Neural crest cell (in vitro differentiated cells): ENCODE measurements at regions not wholly inside any gene's neighbourhood (a gene's known extent, or its start where the extent isn't known, plus 50 kb on each side); places are given as distances from the start of the nearest gene placed in this dataset.
A peak's percentile ranks its signal among the peaks of the same experiment; 100 is the strongest.
"Not testable (repeated sequence)": the region's sequence is repeated elsewhere in the genome, so short reads cannot be mapped to it uniquely, and the experiment has no call there.

Experiments
- DNase-seq: peaks from one replicate; pipeline ENCODE4 v3.0.0; 2021; ENCODE audit warnings: low read depth, mixed read lengths, low spot score
- H3K27ac Mint-ChIP-seq: one replicate; pipeline ENCODE4 v1.8.0; 2021; ENCODE audit warnings: mild to moderate bottlenecking, mixed read lengths; ENCODE audit not compliant: unreplicated experiment
- H3K27me3 Mint-ChIP-seq: 2 replicates; pipeline ENCODE4 v1.8.0; 2021; ENCODE audit warnings: low read depth, mild to moderate bottlenecking, mixed read lengths
- H3K36me3 Mint-ChIP-seq: 2 replicates; pipeline ENCODE4 v1.8.0; 2021; ENCODE audit warnings: low read depth, mild to moderate bottlenecking, mixed read lengths
- H3K4me1 Mint-ChIP-seq: 2 replicates; pipeline ENCODE4 v1.8.0; 2021; ENCODE audit warnings: mixed read lengths
- H3K4me3 Mint-ChIP-seq: one replicate; pipeline ENCODE4 v1.8.0; 2021; ENCODE audit warnings: mild to moderate bottlenecking, mixed read lengths
- H3K9me3 Mint-ChIP-seq: 2 replicates; pipeline ENCODE4 v1.8.0; 2021; ENCODE audit warnings: mixed read lengths
- TF ChIP-seq, protein P1 (sequence below): fragments of 200-600 bp; sonication (generic); conservative IDR thresholded peaks from 2 replicates; pipeline ENCODE4 v1.5.0; 2021; ENCODE audit warnings: antibody characterized with exemption, mild to moderate bottlenecking

DNA sequence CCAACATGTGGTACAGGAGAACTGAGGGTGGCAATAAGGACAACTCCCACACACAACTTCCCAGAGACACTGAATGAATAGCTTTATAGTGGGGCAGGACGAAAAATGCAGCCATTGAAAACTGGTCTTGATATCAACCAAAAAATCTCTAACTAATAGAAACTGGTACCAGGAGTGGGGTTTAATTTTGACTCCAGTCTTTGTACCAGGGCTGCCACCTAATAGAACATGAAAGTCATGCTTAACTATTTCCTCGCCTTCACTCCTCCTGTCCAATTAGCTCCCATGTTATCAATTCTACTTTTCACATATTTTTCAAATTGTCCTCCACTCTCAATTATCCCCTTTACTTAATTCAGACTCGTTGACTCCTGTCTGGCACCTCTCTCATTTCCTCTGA lies 192.0 kb upstream of the ERCC4 start:
- peaks cover 15% of the 10 kb centered on the region for H3K27me3 Mint-ChIP-seq
- DNase-seq: no peak
- peaks cover 15% of the 10 kb centered on the region for H3K9me3 Mint-ChIP-seq
- no peaks in the 10 kb centered on the region for H3K4me1 Mint-ChIP-seq
- H3K36me3 Mint-ChIP-seq: peaks cover 3% of the 10 kb centered on the region
- H3K27ac Mint-ChIP-seq: no peak overlapping the region
- H3K4me3 Mint-ChIP-seq: no peak overlapping the region
- TF ChIP-seq, protein P1, sequence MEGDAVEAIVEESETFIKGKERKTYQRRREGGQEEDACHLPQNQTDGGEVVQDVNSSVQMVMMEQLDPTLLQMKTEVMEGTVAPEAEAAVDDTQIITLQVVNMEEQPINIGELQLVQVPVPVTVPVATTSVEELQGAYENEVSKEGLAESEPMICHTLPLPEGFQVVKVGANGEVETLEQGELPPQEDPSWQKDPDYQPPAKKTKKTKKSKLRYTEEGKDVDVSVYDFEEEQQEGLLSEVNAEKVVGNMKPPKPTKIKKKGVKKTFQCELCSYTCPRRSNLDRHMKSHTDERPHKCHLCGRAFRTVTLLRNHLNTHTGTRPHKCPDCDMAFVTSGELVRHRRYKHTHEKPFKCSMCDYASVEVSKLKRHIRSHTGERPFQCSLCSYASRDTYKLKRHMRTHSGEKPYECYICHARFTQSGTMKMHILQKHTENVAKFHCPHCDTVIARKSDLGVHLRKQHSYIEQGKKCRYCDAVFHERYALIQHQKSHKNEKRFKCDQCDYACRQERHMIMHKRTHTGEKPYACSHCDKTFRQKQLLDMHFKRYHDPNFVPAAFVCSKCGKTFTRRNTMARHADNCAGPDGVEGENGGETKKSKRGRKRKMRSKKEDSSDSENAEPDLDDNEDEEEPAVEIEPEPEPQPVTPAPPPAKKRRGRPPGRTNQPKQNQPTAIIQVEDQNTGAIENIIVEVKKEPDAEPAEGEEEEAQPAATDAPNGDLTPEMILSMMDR: no peak

DNA sequence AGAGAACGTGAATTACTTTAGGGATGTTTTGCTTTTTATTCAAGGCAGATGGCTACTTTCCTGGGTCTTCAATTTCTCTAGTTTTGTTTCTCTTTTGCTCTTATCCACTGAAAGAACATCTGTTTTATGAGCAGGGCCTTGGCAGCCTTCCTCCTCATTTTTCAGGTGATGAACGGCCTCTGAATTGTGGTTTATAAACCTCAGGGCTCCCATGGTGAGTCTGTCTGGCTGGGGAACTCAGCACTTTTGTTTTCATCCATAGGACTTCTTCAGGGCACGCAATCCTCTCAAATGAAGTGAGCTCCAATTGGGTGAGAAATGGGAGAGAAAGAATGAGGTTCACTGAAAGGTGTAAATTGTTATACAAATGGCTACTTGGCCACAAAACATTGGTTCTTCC lies 186.4 kb upstream of the ERCC4 start:
- H3K9me3 Mint-ChIP-seq: peaks cover 7% of the 10 kb centered on the region
- no peak for DNase-seq
- H3K4me1 Mint-ChIP-seq: no peaks in the 10 kb centered on the region
- H3K27me3 Mint-ChIP-seq: peaks cover 8% of the 10 kb centered on the region
- no peak overlapping the region for H3K4me3 Mint-ChIP-seq
- H3K36me3 Mint-ChIP-seq: no peaks in the 10 kb centered on the region
- H3K27ac Mint-ChIP-seq: peak overlapping the region; percentile 71
- TF ChIP-seq, protein P1: no peak

DNA sequence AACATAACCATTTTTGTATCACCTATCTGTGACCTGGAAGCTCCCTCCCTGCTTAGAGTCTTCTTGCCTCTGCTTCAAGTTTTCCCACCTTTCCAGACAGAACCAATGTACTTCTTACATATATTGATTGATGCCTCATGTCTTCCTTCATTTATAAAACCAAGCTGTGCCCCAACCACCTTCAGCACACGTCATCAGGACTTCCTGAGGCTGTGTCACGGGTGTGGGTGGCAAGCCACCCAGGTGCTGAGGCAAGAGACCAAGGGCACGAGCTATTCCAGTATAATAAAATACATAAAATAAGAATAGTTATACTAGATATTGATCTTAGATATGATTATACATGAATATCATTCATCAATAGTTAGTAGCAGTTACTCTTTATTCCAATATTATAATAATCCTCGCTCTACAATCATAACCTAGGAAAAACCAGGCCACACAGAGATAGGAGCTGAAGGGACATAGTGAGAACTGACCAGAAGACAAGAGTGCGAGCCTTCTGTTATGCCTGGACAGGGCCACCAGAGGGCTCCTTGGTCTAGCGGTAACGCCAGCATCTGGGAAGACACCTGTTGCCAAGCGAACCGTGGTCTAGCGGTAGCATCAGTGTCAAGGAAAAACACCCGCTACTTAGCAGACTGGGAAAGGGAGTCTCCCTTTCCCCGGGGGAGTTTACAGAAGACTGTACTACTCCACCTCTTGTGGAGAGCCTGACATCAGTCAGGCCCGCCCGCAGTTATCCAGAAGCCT lies 180.2 kb upstream of the ERCC4 start:
- not testable (repeated sequence) for H3K27ac Mint-ChIP-seq, H3K9me3 Mint-ChIP-seq, H3K4me1 Mint-ChIP-seq, H3K36me3 Mint-ChIP-seq, H3K4me3 Mint-ChIP-seq, H3K27me3 Mint-ChIP-seq, DNase-seq
- TF ChIP-seq, protein P1: peak; percentile 19

DNA sequence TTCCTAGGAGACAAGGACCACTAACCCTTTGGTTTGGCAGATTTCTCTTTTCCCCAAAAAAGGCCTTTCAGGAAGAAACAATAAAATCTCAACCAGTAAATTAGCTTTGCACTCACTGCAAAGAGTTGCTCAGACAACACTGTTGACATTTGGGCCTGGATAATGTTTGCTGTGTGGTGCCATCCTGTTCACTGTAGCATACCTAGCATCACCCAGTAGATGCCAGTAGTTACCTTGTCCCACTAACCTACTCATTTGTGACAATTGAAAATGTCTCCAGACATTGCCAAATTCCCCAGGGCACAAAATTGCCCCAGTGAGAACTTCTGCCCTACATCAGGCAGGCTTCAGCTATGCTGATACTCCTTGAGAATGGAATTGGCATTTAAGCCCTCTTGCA lies 177.0 kb upstream of the ERCC4 start:
- peaks cover 5% of the 10 kb centered on the region for H3K27me3 Mint-ChIP-seq
- H3K36me3 Mint-ChIP-seq: no peaks in the 10 kb centered on the region
- no peak overlapping the region for H3K4me3 Mint-ChIP-seq
- no peaks in the 10 kb centered on the region for H3K9me3 Mint-ChIP-seq
- no peaks in the 10 kb centered on the region for H3K4me1 Mint-ChIP-seq
- TF ChIP-seq, protein P1: no peak
- no peak for DNase-seq
- no peak overlapping the region for H3K27ac Mint-ChIP-seq

DNA sequence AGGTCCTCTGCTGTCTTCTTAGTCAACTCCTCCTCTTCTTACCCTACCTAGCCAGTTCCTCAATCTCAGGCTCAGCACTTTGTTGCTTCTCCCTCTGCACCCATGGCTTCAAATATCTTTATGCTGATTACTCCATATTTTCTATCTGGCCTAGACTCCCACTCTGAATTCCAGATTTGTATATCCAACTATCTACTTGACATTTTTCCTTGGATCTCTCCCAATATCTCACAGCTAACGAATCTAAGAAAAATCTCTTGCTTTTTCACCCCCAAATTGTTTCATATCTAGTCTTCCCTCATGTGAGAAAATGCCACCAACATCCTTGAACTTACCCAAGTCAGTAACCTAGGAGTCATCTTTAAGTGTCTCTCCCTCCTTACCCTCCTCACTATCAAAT lies 176.4 kb upstream of the ERCC4 start:
- Mint-ChIP-seq H3K4me3 (no peak overlapping the region), H3K36me3 (no peaks in the 10 kb centered on the region), H3K27me3 (peaks cover 5% of the 10 kb centered on the region), H3K27ac (no peak overlapping the region), H3K4me1 (no peaks in the 10 kb centered on the region), H3K9me3 (no peaks in the 10 kb centered on the region)
- TF ChIP-seq, protein P1: no peak
- no peak for DNase-seq
